NCI-H2171 (cell line): ENCODE measurements at regions not wholly inside any gene's neighbourhood (a gene's known extent, or its start where the extent isn't known, plus 50 kb on each side); places are given as distances from the start of the nearest gene placed in this dataset.

Source experiments
- DNase-seq: peaks from one replicate; lab custom pipeline; 2025; lab: John Stamatoyannopoulos, UW

DNA sequence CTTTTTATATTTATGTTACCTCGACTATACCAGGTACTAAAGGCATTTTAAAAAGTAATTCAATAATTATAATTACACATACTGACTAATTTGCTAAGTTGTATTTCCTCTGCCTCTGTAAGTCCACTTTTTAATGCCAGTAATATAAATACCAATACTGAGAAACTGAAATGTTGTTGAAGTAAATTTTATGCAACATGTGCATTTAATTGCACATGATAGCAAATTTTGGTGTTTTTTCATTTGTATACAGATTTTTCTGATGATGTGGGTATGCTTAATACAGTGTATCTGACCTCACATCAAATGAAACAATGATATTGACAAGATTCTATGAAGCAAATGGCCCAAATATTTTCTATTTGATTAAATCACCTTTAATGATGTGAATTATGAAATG is 1531.6 kb downstream of the KCNT2 start:
- no peak for DNase-seq

DNA sequence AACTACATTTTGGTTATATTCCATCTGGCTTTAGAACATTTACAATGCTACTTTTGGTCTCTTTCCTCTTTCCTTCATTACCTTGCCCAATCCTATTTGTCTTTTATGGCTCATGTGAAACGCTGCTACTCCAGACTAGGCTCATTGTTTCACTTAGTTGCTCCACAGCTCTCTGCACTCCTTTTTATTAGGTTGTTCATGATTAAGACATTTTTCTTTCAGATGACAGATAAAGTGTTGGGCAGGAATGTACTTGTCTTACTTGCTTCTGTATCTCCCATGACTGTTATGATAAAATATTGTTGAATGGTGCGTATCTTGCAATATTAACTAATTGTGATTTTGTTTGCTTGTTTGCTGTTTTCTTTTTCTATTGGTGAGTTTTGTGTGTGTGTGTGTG is 1532.3 kb downstream of the KCNT2 start:
- no peak for DNase-seq

DNA sequence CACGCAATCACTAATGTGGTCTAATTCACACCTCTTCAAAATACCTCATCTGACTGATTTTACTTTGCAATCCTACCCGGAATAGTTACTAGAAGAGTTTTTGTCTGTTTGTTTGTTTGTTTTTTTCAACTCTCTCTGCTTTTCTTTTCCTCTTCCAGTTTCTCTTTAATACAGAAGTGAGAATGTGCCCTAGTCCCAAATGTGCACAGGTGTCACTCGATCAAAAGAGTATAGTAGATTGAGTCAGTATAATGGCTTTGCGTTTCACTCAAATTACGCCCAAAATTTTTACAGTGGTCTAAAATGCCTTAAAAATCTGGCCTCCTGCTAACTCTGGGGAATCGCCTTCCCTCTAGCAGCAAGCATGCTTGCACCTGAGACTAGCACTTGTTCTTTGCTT is 1536.8 kb downstream of the KCNT2 start:
- DNase-seq: no peak

DNA sequence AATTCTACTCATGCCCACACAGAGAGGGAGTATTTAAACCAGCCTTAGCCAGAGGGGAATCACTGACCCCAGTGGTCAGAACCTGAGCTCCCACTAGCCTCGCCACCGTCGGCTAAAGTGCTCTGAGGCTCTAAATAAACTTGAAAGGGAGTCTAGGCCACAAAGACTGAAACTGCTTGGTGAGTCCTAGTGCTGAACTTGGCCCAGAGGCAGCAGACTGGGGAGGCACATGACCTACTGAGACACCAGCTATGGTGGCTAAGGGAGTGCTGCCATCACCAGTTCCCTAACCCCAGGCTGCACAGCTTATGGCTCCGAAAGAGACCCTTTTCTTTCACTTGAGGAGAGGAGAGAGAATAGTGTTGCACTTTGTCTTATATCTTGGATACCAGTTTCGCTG is 1542.8 kb downstream of the KCNT2 start:
- no peak for DNase-seq

DNA sequence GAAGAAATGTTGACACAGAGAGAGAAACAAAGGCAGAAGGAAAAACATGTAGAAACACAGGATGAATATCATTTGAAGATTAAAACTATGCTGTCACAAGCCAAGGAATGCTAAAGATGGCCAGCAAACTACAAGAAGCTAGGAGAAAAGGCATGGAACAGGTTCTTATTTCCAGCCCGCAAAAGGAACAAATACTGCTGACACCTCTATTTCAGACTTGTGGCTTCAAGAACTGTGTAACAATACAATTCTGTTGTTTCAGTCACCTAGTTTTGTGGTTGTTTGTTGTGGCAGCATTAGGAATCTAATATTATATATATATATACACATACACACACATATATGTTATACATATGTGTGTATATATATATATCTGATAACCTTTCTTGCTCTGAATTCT is 1543.9 kb downstream of the KCNT2 start:
- no peak for DNase-seq

DNA sequence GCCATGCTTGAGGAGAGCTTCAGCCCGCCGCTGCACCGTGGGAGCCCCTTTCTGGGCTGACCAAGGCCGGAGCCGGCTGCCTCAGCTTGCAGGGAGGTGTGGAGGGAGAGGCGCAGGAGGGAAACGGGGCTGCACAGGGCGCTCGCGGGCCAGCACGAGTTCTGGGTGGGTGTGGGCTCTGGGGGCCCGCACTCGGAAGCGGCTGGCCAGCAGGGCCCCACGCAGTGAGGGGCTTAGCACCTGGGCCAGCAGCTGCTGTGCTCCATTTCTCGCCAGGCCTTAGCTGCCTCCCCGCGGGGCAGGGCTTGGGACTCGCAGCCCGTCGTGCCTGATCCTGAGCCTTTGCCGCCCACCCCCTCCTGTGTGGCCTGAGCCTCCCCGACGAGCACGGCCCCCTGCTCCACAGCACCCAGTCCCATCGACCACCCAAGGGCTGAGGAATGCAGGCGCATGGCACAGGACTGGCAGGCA is 1554.0 kb downstream of the KCNT2 start:
- no peak for DNase-seq

DNA sequence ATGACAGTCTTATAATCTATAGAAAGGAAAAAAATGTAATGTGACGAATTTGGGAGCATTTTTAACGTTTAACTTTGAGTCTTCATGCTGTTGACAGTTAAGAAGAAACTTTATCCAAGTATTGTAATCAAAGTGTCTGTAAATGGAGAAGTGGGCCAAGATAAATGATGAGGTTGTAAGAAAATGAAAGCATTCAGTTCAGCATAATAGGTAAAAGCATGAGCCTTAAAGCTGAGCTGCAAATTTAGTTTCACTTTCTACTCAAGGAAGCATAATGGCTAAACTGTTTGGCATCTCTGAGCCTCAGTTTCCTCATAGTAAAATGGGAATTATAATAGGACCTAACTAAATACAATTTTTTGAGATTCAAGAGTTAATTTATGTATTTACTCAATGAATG is 1554.8 kb downstream of the KCNT2 start:
- DNase-seq: no peak

DNA sequence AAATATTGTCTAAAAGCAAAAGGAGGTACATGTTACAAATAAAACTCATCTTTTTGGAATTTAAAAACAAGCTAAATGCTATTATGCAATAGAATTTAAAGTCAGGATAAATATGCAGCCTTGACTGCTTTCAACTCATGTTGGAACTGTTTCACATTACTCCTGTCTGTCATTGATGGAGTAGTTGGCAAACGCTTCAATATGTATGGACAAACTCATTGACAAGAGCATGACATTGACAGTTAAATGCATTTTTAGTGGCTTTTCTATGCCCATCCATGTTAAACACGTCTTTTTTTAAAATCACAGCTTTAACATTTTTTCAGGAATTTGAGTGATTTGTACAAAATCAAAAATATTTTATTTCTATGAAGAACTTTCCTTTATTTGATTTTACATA is 1560.5 kb downstream of the KCNT2 start:
- no peak for DNase-seq

DNA sequence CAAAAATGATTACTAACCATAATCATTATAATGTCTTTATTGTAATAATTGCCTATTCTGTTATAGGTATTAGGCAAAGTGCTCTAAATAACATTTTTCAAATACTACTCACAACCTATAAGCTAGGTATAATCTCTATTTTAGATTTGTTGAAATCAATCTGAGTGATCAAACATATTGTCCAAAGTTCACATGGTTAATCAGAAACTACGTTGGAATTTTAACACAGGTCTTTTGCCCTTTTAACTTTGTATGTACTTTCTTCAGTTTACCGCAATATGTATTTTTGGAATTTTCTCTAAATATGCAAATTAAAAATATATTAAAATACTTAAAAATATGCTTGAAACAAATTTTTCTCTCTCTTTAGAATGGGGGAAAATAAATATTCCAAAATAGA is 1563.2 kb downstream of the KCNT2 start:
- no peak for DNase-seq

DNA sequence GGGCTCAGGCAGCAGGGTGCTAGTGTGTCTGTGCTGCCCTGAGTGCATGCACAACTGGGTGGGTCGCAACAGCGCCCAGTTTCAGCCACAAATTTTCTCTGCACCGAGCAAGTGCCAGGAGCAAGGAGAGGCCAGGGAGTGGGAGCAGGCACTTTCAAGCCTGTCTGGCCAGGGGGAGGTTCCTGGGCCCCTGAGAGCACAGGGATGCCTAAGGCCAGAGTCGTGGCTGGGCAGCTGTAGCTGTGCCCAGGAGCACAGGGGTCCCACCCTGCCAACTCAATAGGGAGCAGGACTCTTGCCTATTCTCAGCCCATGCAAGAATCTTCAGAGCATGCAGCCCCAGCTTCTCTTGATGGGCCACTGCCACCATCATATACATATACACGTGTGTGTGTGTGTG is 1577.4 kb downstream of the KCNT2 start:
- DNase-seq: no peak

DNA sequence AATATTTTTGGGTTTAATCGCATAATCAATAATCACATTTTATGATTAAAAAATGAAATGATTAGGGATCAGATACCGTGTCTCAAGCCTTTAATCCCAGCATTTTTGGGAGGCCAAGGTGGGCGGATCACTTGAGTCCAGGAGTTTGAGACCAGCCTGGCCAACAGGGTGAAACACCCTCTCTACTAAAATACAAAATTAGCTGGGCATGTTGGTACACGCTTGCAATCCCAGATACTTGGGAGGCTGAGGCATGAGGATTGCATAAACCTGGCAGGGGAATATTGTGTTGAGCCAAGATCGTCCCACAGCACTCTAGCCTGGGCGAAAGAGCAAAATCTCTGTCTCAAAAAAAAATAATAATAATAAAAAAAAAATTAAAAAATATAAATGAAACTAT is 1581.4 kb downstream of the KCNT2 start:
- no peak for DNase-seq

DNA sequence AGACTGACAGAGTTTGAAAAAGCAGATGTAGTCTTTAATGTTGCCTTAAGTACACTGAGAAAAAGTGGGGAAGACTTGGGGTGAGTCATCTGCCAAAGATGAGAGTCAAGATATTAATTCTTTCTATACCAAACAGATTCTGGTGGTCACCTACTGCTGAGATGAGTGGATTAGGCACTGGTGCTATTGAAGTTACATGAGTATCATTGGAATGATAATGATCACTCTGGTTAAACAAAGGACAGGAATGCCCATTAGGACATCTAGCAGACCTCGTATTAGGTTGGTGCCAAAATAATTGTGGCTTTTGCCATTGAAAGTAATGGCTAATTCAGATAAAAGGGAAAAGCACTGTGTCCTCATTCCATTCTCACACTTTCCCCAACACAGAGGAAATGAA is 1588.9 kb downstream of the KCNT2 start:
- no peak for DNase-seq

DNA sequence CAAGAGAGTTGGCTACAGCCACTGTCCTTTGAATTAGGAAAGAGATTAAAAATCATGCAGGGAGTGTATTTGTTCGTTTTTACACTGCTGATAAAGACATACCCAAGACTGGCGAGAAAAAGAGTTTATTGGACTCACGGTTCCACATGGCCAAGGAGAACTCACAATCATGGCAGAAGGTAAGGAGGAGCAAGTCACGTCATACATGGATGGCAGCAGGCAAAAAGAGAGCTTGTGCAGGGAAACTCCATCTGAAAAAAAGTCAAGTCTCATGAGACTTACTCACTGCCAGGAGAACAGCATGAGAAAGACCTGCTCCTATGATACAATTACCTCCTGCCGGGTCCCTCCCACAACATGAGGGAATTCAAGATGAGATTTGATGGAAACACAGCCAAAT is 1595.2 kb downstream of the KCNT2 start:
- DNase-seq: no peak

DNA sequence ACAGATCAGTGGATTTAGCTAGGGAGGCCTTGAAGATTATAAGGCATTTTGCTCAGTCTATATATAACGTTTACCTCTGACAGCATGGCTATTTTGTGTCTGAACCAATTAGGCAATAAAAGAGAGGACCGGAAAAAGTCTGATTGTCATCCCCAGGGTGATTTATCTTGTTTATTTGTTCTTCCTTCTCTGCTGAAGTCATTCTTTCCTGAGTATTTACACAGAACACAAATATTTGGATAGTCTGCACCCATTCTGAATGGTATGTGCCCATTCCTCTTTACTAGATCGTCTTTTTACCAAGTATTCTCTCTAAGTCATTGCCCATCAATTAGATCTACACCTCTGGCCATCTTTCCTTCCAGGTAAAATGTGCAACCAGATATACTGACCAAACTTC is 1602.9 kb downstream of the KCNT2 start:
- no peak for DNase-seq

DNA sequence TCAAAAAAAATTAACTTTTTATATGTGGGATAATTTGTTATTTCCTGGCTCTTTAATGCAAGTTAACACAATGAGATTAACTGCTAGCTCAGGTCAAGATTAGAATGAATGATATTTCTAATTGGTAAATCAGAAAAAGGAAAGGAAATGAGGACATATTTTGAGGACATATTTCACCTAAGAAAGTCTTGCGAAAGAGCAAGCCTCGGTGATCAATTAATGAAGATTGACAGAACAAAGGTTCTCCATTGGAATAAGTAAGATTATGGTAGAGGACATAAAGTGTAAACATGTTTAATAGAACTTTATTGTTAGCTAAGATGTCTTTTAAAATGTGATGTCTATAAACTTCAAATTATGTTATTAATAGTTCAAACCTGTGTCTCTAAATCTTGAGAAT is 1617.8 kb downstream of the KCNT2 start:
- DNase-seq: no peak

DNA sequence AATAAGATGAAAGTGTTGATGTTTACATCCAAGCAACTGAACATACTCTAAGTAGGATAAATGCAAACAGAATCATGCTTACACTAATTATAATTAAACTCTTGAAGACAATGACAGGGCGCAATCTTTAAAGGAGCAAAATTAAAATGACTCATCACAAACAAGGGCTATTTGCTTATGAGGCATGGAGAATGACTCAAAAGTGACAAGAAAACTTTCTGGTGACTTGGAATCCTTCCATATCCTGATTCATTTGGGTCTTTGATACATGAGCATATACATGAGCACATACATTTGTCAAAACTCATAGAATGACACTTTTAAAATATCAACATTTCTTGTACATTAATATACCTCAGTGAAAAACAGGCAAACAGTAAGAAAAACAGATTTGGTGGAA is 1632.3 kb downstream of the KCNT2 start:
- DNase-seq: no peak

DNA sequence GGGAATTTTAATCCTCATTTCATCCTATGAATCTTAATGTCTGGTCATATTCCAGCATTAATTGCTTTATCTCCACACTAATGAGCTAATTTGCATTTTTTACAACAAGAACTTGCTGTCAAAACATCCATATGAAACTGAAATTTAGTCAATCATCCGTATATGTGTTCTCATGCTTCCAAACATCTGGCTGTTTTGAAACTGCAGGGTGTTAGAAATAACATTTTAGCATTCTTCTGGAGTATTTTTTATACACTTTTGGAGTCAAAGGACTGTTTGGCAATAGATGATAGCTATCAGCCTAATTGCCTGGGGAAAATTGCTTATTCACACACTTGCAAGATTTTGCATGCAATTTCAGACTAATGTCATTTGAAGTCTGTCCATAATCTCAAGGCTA is 1639.3 kb downstream of the KCNT2 start:
- DNase-seq: no peak

DNA sequence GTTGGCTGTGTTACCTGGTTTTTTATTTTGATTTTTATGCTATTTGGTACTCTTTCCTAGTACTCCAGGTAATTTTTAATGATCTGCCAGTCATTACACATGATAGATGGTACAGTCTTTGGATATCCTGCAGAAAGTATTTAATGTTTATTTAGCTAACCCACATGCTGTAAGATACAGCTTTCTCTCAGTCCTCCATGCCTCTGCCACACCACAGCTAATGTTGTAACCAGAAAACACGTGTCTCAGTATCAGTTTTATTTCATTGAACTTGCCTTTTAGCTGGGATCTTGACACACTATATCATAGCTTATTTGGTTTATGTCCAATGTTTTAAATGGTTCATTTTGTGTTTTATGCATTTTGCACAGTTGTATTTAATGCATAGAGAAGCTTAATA is 1648.4 kb downstream of the KCNT2 start:
- DNase-seq: no peak

DNA sequence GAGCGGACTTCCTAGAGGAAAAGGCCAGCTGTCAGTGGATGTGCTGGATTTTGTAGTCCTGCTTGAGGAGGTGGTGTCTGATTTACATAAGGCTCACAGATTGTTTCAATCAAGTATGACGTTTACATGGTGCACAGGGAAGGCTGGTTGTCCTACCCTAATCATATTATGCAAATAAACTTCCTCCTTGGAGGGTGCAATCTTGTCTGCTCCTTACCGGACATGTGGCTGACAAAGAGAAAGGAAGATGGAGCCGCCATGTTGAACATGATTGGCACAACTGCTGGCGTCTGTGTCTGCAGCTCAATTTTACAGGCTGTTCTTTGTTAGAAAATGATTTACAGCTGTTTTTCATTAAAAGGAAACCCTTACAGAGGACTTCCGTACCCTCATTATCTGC is 1656.1 kb downstream of the KCNT2 start:
- no peak for DNase-seq

DNA sequence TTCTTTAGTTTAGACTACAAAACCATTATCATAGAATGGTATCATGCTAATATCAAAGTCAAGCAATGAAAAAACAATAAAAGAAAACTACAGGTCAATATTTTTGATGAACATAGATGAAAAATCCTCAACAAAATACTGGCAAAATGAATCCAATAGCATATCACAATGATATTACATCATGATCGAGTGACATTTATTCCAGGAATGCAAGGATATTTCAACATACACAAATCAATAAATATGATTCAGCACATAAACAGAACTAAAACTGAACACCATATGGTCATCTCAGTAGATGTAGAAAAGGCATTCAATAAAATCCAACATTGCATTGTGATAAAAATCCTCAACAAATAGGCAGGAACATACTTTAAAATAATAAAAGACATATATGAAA is 1657.7 kb downstream of the KCNT2 start:
- DNase-seq: no peak

DNA sequence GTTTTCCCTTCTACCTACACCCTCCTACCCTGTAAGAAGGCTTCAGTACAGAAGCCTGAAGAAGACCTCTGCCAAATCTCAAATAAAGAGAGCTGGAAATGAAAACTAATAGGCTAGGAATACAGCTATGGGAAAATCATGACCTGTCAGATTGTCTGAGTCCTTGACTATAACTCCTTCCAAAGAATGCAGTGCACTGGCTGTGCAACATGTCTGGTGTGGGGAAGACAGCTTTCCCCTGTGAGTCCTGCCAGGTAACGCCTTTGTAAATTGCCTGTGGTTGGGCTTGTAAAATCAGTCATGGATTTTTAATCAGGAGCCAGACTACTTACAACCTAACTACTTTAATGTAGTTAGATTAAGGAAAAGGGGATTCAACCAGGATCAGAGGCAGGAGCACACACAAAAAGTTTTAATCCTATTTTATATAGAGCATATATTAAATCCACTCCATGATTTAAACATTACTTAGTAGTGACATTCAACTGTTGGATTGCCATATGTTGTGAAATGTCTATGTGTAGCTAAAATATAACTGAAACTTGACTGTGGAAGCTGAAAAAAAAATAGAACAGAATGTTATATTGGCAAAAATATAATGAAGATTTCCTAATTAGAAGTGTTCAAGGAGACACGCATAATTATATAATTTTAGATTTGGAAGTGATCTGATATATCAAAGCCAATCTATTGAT is 1667.8 kb downstream of the KCNT2 start:
- DNase-seq: no peak

DNA sequence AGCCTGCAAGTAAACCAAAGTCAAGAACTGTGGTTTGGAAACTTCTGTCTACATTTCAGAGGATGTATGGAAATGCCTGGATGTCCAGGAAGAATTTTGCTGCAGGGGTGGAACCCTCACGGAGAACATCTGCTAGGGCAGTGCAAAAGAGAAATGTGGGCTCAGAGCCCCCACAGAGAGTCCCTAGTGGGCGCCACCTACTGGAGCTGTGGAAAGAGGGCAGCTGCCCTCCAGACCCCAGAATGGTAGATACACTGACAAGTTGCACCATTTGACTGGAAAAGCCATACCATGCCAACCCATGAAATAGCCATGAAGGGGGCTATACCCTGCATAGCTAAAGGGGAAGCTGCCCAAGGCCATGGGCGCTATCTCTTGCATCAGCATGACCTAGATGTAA is 1672.4 kb downstream of the KCNT2 start:
- no peak for DNase-seq

DNA sequence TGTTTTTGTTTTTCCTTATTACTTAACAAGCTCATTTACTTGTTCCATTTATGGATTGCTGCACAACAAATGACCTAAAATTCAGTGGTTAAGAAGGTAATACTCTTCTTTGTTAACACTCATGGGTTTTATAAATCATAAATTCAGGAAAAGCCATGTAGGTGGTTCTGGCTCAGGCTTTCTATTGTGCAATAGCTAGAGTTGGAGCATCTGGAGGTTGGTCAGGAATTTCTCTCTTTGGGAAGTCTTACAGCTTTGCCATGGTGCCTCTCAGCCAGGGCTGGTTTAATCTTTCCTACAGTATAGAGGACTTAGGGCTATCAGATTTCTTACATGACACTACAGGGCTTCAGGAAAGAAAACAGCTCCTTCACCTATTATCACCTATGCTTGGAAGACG is 1677.1 kb downstream of the KCNT2 start:
- no peak for DNase-seq

DNA sequence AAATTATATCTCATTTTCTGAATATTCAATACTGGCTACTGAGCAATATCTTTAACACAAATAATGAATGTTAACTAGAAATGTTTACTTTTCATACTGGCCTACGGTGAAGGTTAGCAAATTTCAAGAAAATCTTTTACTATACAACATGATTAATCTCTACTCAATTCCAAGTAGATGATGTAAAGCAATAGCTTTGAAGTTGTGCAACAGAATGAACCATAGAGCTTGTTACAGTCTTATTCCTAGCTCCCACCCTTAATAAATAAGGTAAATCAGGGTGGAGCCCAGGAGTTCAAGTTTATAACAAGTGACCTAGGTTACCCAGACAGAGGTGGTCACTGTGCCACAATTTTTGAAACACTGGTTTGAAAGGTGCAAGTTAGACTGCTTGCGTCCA is 1678.1 kb downstream of the KCNT2 start:
- no peak for DNase-seq

DNA sequence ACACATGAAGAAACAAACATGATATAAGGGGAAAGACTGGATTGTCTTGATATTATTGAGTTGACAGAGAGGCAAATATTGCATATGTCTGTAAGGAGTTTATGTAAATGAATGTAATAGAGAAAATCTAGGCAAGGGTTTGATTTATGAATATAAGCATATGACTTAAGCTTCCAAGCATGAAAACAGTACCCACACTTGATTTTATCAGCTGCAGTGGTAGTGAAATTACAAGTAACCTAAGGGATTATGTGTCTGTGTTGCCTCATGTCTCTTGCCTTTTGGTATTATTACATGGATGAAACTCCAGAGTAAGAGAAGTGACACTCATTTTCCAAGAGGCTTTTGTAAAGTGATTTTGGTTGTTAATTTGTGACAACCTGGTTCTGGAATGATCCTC is 1678.9 kb downstream of the KCNT2 start:
- no peak for DNase-seq
